Adrenal gland (tissue), 5 donors: ENCODE measurements at regions not wholly inside any gene's neighbourhood (a gene's known extent, or its start where the extent isn't known, plus 50 kb on each side); places are given as distances from the start of the nearest gene placed in this dataset.

Experiments
- POLR2A ChIP-seq, 2 donors: fragments of 450-650 bp; IDR thresholded peaks; one replicate each; pipeline ENCODE4 v1.6.1; 2017; ENCODE audit warnings: antibody characterized with exemption in 2 of 2, mild to moderate bottlenecking in 2 of 2, moderate library complexity in 1 of 2
- TF ChIP-seq, protein P1 (sequence below), 6 experiments: fragments of 450-650 bp in 4 of 6; fragments of 200-600 bp in 2 of 6; sonication (generic) in 1 of 6; IDR thresholded peaks; 1 replicate in 5 of 6; 2 replicates in 1 of 6; pipeline versions ENCODE4 v1.5.1 to v1.8.0; 2016 to 2021; ENCODE audit warnings: antibody characterized with exemption in 6 of 6, mild to moderate bottlenecking in 2 of 6, moderate library complexity in 1 of 6
- donor health status: DM: no; HTN: no; CAD: no.

DNA sequence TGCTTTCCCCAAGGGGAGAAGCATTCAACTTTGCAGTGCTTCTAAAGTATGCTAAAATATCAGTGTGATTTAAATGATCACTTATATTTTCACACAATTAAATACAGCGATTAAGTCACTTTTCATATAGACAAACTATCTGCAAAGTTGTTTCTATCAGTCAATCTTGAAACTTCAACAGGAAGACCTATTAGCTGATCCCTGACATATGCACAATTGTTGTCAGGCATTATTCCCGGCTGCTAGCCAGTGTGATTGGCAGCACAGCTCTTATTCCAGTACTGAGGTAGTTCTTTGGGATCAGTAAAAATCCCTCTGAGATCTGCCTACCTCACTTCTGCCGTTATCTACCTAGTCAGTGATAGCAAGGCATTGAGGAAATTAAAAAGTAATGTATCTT is 629.5 kb downstream of the NR4A2 start:
- TF ChIP-seq POLR2A (IDR thresholded peaks at IDR 0.05): no peak
- TF ChIP-seq, protein P1, sequence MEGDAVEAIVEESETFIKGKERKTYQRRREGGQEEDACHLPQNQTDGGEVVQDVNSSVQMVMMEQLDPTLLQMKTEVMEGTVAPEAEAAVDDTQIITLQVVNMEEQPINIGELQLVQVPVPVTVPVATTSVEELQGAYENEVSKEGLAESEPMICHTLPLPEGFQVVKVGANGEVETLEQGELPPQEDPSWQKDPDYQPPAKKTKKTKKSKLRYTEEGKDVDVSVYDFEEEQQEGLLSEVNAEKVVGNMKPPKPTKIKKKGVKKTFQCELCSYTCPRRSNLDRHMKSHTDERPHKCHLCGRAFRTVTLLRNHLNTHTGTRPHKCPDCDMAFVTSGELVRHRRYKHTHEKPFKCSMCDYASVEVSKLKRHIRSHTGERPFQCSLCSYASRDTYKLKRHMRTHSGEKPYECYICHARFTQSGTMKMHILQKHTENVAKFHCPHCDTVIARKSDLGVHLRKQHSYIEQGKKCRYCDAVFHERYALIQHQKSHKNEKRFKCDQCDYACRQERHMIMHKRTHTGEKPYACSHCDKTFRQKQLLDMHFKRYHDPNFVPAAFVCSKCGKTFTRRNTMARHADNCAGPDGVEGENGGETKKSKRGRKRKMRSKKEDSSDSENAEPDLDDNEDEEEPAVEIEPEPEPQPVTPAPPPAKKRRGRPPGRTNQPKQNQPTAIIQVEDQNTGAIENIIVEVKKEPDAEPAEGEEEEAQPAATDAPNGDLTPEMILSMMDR (IDR thresholded peaks at IDR 0.05): no peak
